Stimulated activated memory B cell treated with anti-CD40 and anti-IgM and Interleukin-4, amounts not matched to agents 10 μg/mL and 1 μg/mL and 100 μg/mL, for 72 hours (primary cell): ENCODE measurements at regions not wholly inside any gene's neighbourhood (a gene's known extent, or its start where the extent isn't known, plus 50 kb on each side); places are given as distances from the start of the nearest gene placed in this dataset.

Source experiments
- ATAC-seq: fragments of 150-1000 bp; cut with Tn5 transposase; 2 replicates; pipeline ENCODE4 v1.10.0; 2021
- H3K27ac Mint-ChIP-seq: one replicate; pipeline ENCODE4 v1.8.0; 2022; ENCODE audit warnings: mild to moderate bottlenecking, mixed read lengths
- H3K27me3 Mint-ChIP-seq: one replicate; pipeline ENCODE4 v1.8.0; 2022; ENCODE audit warnings: mixed read lengths
- H3K36me3 Mint-ChIP-seq: one replicate; pipeline ENCODE4 v1.8.0; 2022; ENCODE audit warnings: mixed read lengths
- H3K4me1 Mint-ChIP-seq: one replicate; pipeline ENCODE4 v1.8.0; 2022; ENCODE audit warnings: mixed read lengths
- H3K4me3 Mint-ChIP-seq: one replicate; pipeline ENCODE4 v1.8.0; 2022; ENCODE audit warnings: mild to moderate bottlenecking, moderate library complexity, mixed read lengths
- H3K9me3 Mint-ChIP-seq: one replicate; pipeline ENCODE4 v1.8.0; 2022; ENCODE audit warnings: mixed read lengths

DNA sequence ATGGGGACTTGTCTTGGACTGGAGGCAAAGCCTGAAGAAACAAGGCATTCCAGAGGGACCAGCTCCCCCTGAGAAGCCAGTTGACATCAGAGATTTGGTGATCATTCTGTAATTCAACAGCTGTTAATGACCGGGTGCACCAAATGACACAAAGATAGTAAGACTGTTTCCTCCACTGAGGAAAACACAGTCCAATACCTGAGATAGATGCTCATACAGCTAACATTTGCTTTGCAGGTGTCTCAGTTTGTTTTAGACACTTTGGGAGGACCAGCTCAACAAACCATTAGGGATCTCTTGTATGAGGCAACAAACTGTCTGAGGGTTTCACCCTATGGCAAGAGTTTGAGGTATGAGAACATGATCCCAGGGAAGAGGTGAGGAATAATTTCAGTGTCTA, 237.2 kb upstream of the PLET1 start:
- no peaks in the 10 kb centered on the region for H3K27me3 Mint-ChIP-seq
- H3K27ac Mint-ChIP-seq = no peak overlapping the region
- ATAC-seq = no peak

GRCh38 chr11:112498701-112499100, 238.0 kb upstream of the PLET1 start:
- H3K4me1 Mint-ChIP-seq = no peaks in the 10 kb centered on the region
- no peak for ATAC-seq
- no peaks in the 10 kb centered on the region for H3K27me3 Mint-ChIP-seq
- H3K27ac Mint-ChIP-seq = no peak overlapping the region
- no peak overlapping the region for H3K4me3 Mint-ChIP-seq
- no peaks in the 10 kb centered on the region for H3K36me3 Mint-ChIP-seq
- no peaks in the 10 kb centered on the region for H3K9me3 Mint-ChIP-seq

More for the DNA sequence above, 237.2 kb upstream of the PLET1 start:
- Mint-ChIP-seq H3K36me3 (no peaks in the 10 kb centered on the region), H3K4me1 (no peaks in the 10 kb centered on the region), H3K4me3 (no peak overlapping the region), H3K9me3 (no peaks in the 10 kb centered on the region)

- H3K36me3 Mint-ChIP-seq = no peaks in the 10 kb centered on the region
- H3K9me3 Mint-ChIP-seq = no peaks in the 10 kb centered on the region
- H3K4me3 Mint-ChIP-seq = no peak overlapping the region
- no peak overlapping the region for H3K27ac Mint-ChIP-seq
- no peaks in the 10 kb centered on the region for H3K4me1 Mint-ChIP-seq
- peak; percentile 34 for ATAC-seq
- H3K27me3 Mint-ChIP-seq = no peaks in the 10 kb centered on the region
These were observed 238.7 kb upstream of the PLET1 start for GRCh38 chr11:112499153-112499880.

GRCh38 chr11:112499881-112500204, 239.2 kb upstream of the PLET1 start:
- Mint-ChIP-seq H3K9me3 (no peaks in the 10 kb centered on the region), H3K4me3 (no peak overlapping the region), H3K4me1 (no peaks in the 10 kb centered on the region), H3K27me3 (no peaks in the 10 kb centered on the region), H3K27ac (no peak overlapping the region), H3K36me3 (no peaks in the 10 kb centered on the region)
- ATAC-seq = peak; percentile 20

- Mint-ChIP-seq H3K27ac (no peak overlapping the region), H3K27me3 (no peaks in the 10 kb centered on the region), H3K4me1 (no peaks in the 10 kb centered on the region), H3K4me3 (no peak overlapping the region), H3K9me3 (no peaks in the 10 kb centered on the region), H3K36me3 (no peaks in the 10 kb centered on the region)
- no peak for ATAC-seq
These were observed 242.8 kb upstream of the PLET1 start for GRCh38 chr11:112503410-112503809.

GRCh38 chr11:112504056-112504455, 243.4 kb upstream of the PLET1 start:
- no peaks in the 10 kb centered on the region for H3K27me3 Mint-ChIP-seq
- H3K9me3 Mint-ChIP-seq = no peaks in the 10 kb centered on the region
- no peaks in the 10 kb centered on the region for H3K36me3 Mint-ChIP-seq
- H3K4me1 Mint-ChIP-seq = no peaks in the 10 kb centered on the region
- no peak for ATAC-seq
- no peak overlapping the region for H3K27ac Mint-ChIP-seq
- no peak overlapping the region for H3K4me3 Mint-ChIP-seq

- Mint-ChIP-seq H3K4me3 (no peak overlapping the region), H3K9me3 (no peaks in the 10 kb centered on the region), H3K27ac (no peak overlapping the region), H3K27me3 (peaks cover 7% of the 10 kb centered on the region), H3K36me3 (no peaks in the 10 kb centered on the region), H3K4me1 (no peaks in the 10 kb centered on the region)
- no peak for ATAC-seq
These were observed 246.2 kb upstream of the PLET1 start for GRCh38 chr11:112506852-112507251.

DNA sequence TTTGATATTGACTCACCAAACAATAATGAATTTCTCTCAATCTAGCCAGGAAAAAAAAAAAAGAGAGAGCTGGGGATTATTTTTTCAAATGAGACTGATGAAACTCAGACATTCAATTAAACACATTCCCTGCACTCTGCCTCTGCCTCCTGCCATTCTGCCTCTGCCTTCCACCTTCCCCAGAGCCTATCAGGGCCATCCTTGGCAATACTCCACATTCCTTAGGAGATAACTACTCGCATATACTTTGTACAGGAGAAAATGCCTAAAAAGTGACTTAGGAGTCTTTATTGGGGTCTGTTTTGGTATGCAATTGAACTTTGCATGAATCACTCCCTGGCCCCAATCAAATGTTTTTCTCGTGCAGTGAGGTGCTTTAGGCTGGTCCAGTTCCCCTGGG, 246.6 kb upstream of the PLET1 start:
- no peak for ATAC-seq
- no peaks in the 10 kb centered on the region for H3K36me3 Mint-ChIP-seq
- no peaks in the 10 kb centered on the region for H3K9me3 Mint-ChIP-seq
- no peaks in the 10 kb centered on the region for H3K4me1 Mint-ChIP-seq
- no peak overlapping the region for H3K4me3 Mint-ChIP-seq
- no peak overlapping the region for H3K27ac Mint-ChIP-seq
- H3K27me3 Mint-ChIP-seq = peaks cover 7% of the 10 kb centered on the region

DNA sequence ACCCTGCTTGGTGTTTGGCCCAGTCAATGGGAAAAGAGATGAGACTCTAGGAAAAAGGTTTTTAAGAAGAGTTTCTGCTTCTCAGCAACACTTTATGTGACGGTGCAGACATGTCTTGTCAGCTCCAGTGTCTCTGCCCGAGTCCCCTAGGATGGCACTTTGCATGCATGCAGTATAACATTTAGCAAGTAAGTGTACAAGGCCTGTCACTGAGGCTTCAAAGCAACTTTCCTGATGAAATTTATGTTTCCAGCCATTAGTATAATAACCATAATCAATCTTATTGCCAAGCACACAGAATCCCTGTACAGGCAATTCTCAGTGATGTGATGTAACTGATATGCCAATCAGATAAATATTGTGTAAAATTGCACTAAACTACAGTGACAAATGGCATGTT, 248.1 kb upstream of the PLET1 start:
- Mint-ChIP-seq H3K27me3 (peaks cover 7% of the 10 kb centered on the region), H3K4me1 (no peaks in the 10 kb centered on the region), H3K27ac (no peak overlapping the region), H3K4me3 (no peak overlapping the region), H3K36me3 (no peaks in the 10 kb centered on the region), H3K9me3 (no peaks in the 10 kb centered on the region)
- ATAC-seq = no peak

GRCh38 chr11:112509300-112509699, 248.6 kb upstream of the PLET1 start:
- H3K27ac Mint-ChIP-seq = no peak overlapping the region
- H3K36me3 Mint-ChIP-seq = no peaks in the 10 kb centered on the region
- no peaks in the 10 kb centered on the region for H3K4me1 Mint-ChIP-seq
- H3K27me3 Mint-ChIP-seq = peaks cover 7% of the 10 kb centered on the region
- H3K9me3 Mint-ChIP-seq = no peaks in the 10 kb centered on the region
- ATAC-seq = no peak
- no peak overlapping the region for H3K4me3 Mint-ChIP-seq

GRCh38 chr11:112511271-112511670, 250.6 kb upstream of the PLET1 start:
- H3K9me3 Mint-ChIP-seq = no peaks in the 10 kb centered on the region
- H3K4me3 Mint-ChIP-seq = no peak overlapping the region
- H3K36me3 Mint-ChIP-seq = no peaks in the 10 kb centered on the region
- no peak for ATAC-seq
- H3K27me3 Mint-ChIP-seq = peaks cover 7% of the 10 kb centered on the region
- H3K27ac Mint-ChIP-seq = no peak overlapping the region
- H3K4me1 Mint-ChIP-seq = no peaks in the 10 kb centered on the region

DNA sequence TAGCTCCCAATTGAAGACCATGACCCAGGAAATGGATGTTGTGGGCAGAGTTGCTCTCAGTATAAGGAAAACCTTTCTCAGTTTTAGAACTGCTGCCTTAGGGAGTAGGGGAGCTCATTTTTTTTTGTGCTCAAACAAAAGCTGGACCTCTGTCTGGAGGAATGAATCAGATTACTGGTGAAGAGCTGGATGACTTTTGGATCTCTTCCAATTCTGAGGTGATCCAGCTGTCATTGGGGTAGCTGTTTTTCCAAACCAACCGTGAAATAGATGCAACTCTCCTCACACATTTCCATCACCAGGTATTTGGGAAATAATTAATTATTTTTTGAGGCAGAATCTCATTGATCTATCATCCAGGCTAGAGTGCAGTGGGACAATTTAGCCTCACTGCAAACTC, 251.3 kb upstream of the PLET1 start:
- Mint-ChIP-seq H3K4me1 (no peaks in the 10 kb centered on the region), H3K27ac (no peak overlapping the region), H3K27me3 (peaks cover 7% of the 10 kb centered on the region), H3K4me3 (no peak overlapping the region), H3K36me3 (no peaks in the 10 kb centered on the region), H3K9me3 (no peaks in the 10 kb centered on the region)
- no peak for ATAC-seq

- no peak for ATAC-seq
- Mint-ChIP-seq H3K27ac (no peak overlapping the region), H3K9me3 (no peaks in the 10 kb centered on the region), H3K4me3 (no peak overlapping the region), H3K27me3 (peaks cover 10% of the 10 kb centered on the region), H3K36me3 (no peaks in the 10 kb centered on the region), H3K4me1 (no peaks in the 10 kb centered on the region)
These were observed 252.8 kb upstream of the PLET1 start for GRCh38 chr11:112513417-112513816.

DNA sequence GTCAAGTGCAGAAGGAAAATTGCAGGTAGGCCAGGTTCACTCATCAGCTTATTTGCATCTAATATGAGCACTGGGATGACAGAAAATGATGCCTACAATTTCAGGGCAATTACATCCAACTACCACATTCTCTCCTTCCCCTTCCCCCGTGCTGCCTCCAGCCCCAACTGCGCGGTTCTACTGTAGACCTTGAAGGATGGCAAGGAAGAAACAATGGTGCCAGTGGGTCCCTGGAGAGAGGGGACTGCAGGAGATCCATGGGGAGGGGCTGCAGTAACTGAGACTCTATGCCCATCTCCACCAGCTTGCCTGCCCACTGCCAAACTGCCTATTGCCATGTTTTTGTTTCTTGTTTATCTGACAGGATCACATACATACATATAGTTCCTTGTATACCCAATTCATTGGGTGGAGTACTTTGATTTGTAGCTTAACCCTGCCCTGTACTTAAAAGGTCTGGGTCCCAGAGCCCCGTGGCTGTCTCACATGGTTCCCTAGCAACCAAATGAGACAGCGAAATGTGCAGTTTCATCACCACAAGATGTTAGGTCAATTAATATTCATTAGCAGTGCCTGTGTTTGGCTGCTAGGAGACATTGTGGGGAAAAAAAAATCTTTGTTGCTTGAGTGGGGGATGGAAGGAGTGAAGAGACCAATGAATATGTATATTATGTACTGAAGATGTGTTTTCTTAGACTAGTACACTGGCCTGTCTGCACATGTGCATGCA, 253.5 kb upstream of the PLET1 start:
- H3K27me3 Mint-ChIP-seq = peaks cover 17% of the 10 kb centered on the region
- no peak for ATAC-seq
- H3K9me3 Mint-ChIP-seq = no peaks in the 10 kb centered on the region
- H3K36me3 Mint-ChIP-seq = no peaks in the 10 kb centered on the region
- H3K4me1 Mint-ChIP-seq = no peaks in the 10 kb centered on the region
- no peak overlapping the region for H3K4me3 Mint-ChIP-seq
- no peak overlapping the region for H3K27ac Mint-ChIP-seq

- no peaks in the 10 kb centered on the region for H3K36me3 Mint-ChIP-seq
- no peak for ATAC-seq
- H3K4me3 Mint-ChIP-seq = no peak overlapping the region
- H3K9me3 Mint-ChIP-seq = no peaks in the 10 kb centered on the region
- peaks cover 24% of the 10 kb centered on the region for H3K27me3 Mint-ChIP-seq
- no peak overlapping the region for H3K27ac Mint-ChIP-seq
- H3K4me1 Mint-ChIP-seq = no peaks in the 10 kb centered on the region
These were observed 255.6 kb upstream of the PLET1 start for GRCh38 chr11:112516261-112516660.

DNA sequence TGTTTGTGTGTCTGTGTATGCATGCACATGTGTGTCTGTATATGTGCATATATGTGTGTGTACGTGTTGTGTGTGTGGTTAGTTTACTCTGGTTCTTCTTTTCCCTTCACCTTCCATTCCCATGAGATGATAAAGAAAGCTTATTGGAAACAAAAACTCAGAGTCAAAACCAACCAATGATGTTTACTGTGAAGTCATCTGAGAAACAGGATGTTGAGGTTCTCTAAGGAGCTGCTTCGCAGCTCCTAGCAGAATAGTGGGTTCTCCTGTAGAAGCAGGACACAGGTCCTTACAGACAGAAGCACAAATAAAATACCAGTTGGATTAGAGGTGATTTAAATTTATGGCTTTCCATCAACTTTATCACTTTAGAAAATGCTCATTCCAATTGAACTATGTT, 256.1 kb upstream of the PLET1 start:
- Mint-ChIP-seq H3K4me3 (no peak overlapping the region), H3K9me3 (no peaks in the 10 kb centered on the region), H3K27me3 (peaks cover 24% of the 10 kb centered on the region), H3K36me3 (no peaks in the 10 kb centered on the region), H3K27ac (no peak overlapping the region), H3K4me1 (no peaks in the 10 kb centered on the region)
- ATAC-seq = no peak
